Tibial nerve (tissue), 4 donors: ENCODE measurements at regions not wholly inside any gene's neighbourhood (a gene's known extent, or its start where the extent isn't known, plus 50 kb on each side); places are given as distances from the start of the nearest gene placed in this dataset.
A peak's percentile ranks its signal among the peaks of the same experiment; 100 is the strongest.

Source experiments
- DNase-seq, 2 donors: peaks; one replicate each; pipeline ENCODE4 v3.0.0-alpha.2; 2019; ENCODE audit warnings: low spot score in 2 of 2
- H3K27ac ChIP-seq, 4 donors: fragments of 200-600 bp; sonication (generic) in 3 of 4; one replicate each; pipeline ENCODE4 v1.5.1; 2017 to 2019; ENCODE audit warnings: mild to moderate bottlenecking in 1 of 4
- H3K27me3 ChIP-seq, 2 donors: fragments of 200-600 bp; sonication (generic) in 1 of 2; one replicate each; pipeline versions ENCODE4 v1.5.1 to v1.6.0; 2017 to 2019
- H3K36me3 ChIP-seq, 3 donors: fragments of 200-600 bp; sonication (generic); one replicate each; pipeline ENCODE4 v1.5.1; 2018 to 2019
- H3K4me1 ChIP-seq, 4 donors: fragments of 200-600 bp; sonication (generic) in 3 of 4; one replicate each; pipeline ENCODE4 v1.5.1; 2017 to 2019
- H3K4me3 ChIP-seq, 4 donors: fragments of 200-600 bp; sonication (generic) in 3 of 4; one replicate each; pipeline ENCODE4 v1.5.1; 2017 to 2019; ENCODE audit warnings: mild to moderate bottlenecking in 1 of 4, moderate library complexity in 1 of 4
- H3K9me3 ChIP-seq, 4 donors: fragments of 200-600 bp; sonication (generic) in 3 of 4; one replicate each; pipeline ENCODE4 v1.5.1; 2017 to 2019
- EP300 ChIP-seq, 2 donors: sonication (generic); formaldehyde crosslinking; IDR thresholded peaks; one replicate each; pipeline ENCODE4 v1.6.1; 2017; ENCODE audit warnings: antibody characterized with exemption in 2 of 2, mild to moderate bottlenecking in 1 of 2
- POLR2A ChIP-seq, 2 donors: fragments of 450-650 bp; IDR thresholded peaks; one replicate each; pipeline ENCODE4 v1.6.1; 2017; ENCODE audit warnings: antibody characterized with exemption in 2 of 2, mild to moderate bottlenecking in 2 of 2, moderate library complexity in 2 of 2
- WGBS, 2 donors: methylation state at CpG; one replicate each; pipeline ENCODE4 v1.1.5; 2018; 5-methylcytosine and 5-hydroxymethylcytosine counted together
- TF ChIP-seq, protein P1 (sequence below), 5 experiments: fragments of 200-600 bp in 3 of 5; fragments of 450-650 bp in 2 of 5; sonication (generic) in 3 of 5; IDR thresholded peaks; one replicate each; pipeline ENCODE4 v1.5.1; 2016 to 2019; ENCODE audit warnings: antibody characterized with exemption in 5 of 5, mild to moderate bottlenecking in 3 of 5, moderate library complexity in 2 of 5

DNA sequence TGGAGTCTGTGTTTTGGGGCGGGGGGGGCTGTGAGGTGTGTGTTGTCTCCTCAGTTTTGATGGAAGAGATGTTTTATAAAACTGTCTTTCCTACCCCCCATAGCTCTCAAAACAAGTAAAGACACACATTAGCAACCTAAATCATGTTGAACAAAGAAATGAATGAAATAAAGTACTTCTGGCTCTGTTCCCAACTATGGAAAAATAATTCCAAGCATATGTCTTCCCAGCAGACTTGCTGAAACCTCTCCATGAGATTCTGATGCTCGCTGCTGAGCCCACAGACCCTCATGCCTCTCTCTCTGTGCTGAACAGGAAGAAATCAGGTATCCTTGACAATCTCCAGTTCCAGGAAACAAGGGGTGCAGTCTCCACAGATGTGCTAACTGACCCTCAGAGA is 226.7 kb upstream of the KLHL29 start:
- no peak for DNase-seq
- no peak overlapping the region for H3K4me3 ChIP-seq
- no peak overlapping the region for H3K27ac ChIP-seq
- H3K36me3 ChIP-seq = no peaks in the 10 kb centered on the region
- WGBS, 2 donors = 65 to 72% methylated on average over 2 of the region's 2 CpGs
- no peaks in the 10 kb centered on the region for H3K27me3 ChIP-seq
- peaks cover 0 to 25% (median 0%) of the 10 kb centered on the region in 4 donors for H3K4me1 ChIP-seq
- H3K9me3 ChIP-seq = no peaks in the 10 kb centered on the region
- TF ChIP-seq, protein P1, sequence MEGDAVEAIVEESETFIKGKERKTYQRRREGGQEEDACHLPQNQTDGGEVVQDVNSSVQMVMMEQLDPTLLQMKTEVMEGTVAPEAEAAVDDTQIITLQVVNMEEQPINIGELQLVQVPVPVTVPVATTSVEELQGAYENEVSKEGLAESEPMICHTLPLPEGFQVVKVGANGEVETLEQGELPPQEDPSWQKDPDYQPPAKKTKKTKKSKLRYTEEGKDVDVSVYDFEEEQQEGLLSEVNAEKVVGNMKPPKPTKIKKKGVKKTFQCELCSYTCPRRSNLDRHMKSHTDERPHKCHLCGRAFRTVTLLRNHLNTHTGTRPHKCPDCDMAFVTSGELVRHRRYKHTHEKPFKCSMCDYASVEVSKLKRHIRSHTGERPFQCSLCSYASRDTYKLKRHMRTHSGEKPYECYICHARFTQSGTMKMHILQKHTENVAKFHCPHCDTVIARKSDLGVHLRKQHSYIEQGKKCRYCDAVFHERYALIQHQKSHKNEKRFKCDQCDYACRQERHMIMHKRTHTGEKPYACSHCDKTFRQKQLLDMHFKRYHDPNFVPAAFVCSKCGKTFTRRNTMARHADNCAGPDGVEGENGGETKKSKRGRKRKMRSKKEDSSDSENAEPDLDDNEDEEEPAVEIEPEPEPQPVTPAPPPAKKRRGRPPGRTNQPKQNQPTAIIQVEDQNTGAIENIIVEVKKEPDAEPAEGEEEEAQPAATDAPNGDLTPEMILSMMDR (IDR thresholded peaks at IDR 0.05) = no peak
- no peak for TF ChIP-seq EP300 (IDR thresholded peaks at IDR 0.05)

DNA sequence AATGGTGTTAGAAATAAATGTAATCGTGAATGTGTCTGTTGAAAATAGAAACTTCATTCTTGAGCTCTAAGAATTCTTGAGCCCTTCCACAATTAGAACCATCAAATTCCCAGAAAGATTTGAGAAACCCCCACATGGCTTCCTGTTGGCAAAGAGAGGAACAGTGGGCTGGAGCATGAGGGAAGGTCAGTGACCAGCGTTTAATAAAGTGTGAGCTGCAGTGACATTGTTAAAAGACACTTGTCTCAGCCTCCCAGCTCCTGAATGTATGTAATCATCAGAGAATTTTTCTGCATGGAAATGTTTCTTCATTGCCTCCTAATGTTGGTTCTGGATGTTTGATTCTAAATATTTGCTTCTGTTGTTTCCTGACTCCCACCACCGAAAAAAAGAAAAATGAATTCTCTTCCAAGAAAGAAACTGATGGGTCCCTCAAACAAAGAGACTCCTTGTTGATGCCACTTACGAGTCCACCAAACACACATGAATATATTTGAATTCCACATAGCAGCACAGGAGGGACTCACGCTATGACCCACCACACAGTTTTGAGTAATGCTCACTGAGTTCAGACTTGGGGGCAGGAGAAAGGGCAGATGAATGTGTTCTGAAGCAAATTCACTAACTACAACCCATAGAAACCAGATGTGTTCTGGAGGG is 225.1 kb upstream of the KLHL29 start:
- 32 to 36% methylated on average over 5 of the region's 5 CpGs for WGBS, 2 donors
- H3K4me3 ChIP-seq = no peak overlapping the region
- no peak for DNase-seq

DNA sequence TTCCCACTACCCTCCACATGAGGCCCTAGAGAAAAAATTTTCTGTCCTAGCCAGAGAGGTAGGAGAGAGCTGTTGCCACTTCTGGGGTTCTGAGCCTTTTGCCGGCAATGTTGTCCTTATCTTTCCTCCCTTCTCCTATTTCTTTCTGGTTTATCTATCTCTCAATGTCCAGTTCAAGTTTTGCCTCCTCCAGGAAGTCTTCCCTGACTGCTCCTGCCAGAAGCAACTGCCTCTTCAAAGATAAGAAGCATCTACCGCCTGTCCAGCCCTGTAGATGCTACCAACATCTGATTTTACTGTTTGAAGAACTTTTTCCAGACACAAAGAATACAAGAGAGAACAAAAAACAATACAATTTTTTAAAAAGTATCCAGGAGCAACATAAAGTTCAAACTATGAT is 220.8 kb upstream of the KLHL29 start:
- TF ChIP-seq EP300 (IDR thresholded peaks at IDR 0.05) = no peak
- TF ChIP-seq, protein P1 (IDR thresholded peaks at IDR 0.05) = no peak
- TF ChIP-seq POLR2A (IDR thresholded peaks at IDR 0.05) = no peak
- H3K4me1 ChIP-seq = peaks cover 0 to 6% (median 0%) of the 10 kb centered on the region in 4 donors
- no peaks in the 10 kb centered on the region for H3K27me3 ChIP-seq
- WGBS, 2 donors = 90 to 93% methylated on average over 2 of the region's 2 CpGs
- no peaks in the 10 kb centered on the region for H3K9me3 ChIP-seq
- no peaks in the 10 kb centered on the region for H3K36me3 ChIP-seq
- H3K4me3 ChIP-seq = no peak overlapping the region
- no peak for DNase-seq
- no peak overlapping the region for H3K27ac ChIP-seq

More for the DNA sequence above, 225.1 kb upstream of the KLHL29 start:
- Histone ChIP-seq H3K27me3 (no peaks in the 10 kb centered on the region), H3K27ac (peak overlapping the region in 1 of 4 donors; percentile 2), H3K36me3 (no peaks in the 10 kb centered on the region), H3K4me1 (peaks cover 0 to 25% (median 0%) of the 10 kb centered on the region in 4 donors), H3K9me3 (no peaks in the 10 kb centered on the region)
- TF ChIP-seq EP300 (IDR thresholded peaks at IDR 0.05) (no peak), POLR2A (IDR thresholded peaks at IDR 0.05) (no peak)
- TF ChIP-seq, protein P1 (IDR thresholded peaks at IDR 0.05) = no peak

DNA sequence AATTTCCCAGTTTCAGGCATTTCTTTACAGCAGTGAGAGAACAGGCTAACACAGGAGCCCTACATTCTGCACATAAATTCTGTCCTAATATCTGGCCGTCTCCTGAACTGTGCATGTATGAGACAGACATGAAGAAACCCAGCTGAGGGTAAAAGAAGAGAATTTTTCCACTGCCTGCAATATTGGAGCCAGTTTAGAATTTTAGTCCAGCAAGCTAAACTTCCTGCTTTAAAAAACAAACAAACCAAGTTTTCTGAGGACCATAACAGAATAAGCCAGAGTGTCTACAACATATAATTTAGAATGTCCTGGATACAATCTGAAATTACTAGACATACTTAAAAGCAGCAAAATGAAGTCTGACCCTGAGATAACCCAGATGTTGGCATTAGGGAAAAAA is 215.1 kb upstream of the KLHL29 start:
- Histone ChIP-seq H3K4me1 (no peaks in the 10 kb centered on the region), H3K4me3 (no peak overlapping the region), H3K9me3 (peaks cover 0 to 10% (median 0%) of the 10 kb centered on the region in 4 donors), H3K36me3 (no peaks in the 10 kb centered on the region), H3K27me3 (no peaks in the 10 kb centered on the region), H3K27ac (no peak overlapping the region)
- DNase-seq = no peak
- no peak for TF ChIP-seq POLR2A (IDR thresholded peaks at IDR 0.05)
- no peak for TF ChIP-seq EP300 (IDR thresholded peaks at IDR 0.05)
- TF ChIP-seq, protein P1 (IDR thresholded peaks at IDR 0.05) = no peak
- 53 to 64% methylated on average over 1 of the region's 1 CpG for WGBS, 2 donors

DNA sequence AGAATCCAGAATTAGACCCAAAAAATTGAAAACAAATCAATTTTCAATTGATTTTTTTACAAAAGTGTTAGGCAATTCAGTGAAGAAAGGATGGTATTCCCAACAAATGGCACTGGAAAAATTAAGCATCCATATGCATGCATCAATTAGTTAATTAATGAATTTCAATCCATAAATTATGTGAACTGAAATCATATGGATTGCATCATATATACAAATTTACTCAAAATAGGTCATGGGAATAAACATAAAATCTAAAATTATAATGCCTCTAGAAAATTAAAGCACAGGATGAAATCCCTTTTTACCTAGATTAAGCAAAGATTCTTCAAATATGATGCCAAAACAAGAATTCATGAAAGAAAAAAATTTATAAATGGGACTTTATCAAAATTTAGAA is 213.9 kb upstream of the KLHL29 start:
- Histone ChIP-seq H3K27me3 (no peaks in the 10 kb centered on the region), H3K4me1 (no peaks in the 10 kb centered on the region), H3K9me3 (peaks cover 0 to 16% (median 0%) of the 10 kb centered on the region in 4 donors), H3K27ac (no peak overlapping the region), H3K36me3 (no peaks in the 10 kb centered on the region), H3K4me3 (no peak overlapping the region)
- TF ChIP-seq, protein P1 (IDR thresholded peaks at IDR 0.05) = no peak
- no peak for DNase-seq
